ENCODE measurements at regions not wholly inside any gene's neighbourhood (a gene's known extent, or its start where the extent isn't known, plus 50 kb on each side); places are given as distances from the start of the nearest gene placed in this dataset.

DNA sequence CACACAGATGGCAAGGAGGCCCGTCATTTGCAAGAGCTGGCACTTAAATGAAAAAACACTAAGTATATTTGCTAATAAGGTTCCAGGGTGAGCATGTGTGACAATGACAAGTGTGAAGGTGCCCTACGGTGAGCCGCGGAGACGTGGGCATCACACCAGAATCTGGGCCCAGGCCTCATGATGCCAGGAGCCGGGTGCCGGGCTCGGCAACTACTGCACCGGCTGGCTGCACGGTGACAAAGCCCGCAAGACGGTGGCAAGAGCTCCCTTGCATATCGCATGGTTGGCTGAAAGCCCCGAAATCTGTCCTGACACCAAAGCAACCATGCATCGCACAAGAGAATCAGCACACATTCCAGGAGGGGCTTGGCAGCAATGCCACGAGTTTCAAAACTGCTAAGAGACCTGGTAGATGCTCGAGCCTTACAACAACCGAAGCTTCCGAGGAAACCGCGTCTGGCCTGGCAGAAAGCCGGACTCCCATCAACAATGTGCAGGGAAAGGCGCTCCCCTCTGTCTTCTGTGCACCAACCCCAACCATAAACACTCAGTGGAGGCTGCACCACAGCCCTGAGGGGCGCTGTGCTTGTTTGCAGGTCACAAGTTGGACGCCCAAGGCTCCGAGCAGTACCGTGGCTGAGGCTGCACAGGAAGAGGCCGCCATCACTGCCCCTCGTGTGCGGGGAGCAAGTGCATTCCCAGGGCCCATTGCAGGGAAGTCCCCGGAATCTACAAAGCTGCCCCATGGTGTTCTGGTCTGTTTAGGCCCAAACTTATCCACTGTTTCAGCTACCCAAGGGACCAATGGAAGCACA lies 339.7 kb downstream of the CTTN start:
- H3K27me3 Mint-ChIP-seq: peaks cover 2% of the 10 kb centered on the region
- no peak overlapping the region for H3K4me3 Mint-ChIP-seq
- no peaks in the 10 kb centered on the region for H3K4me1 Mint-ChIP-seq (ENCODE audit: low read depth)

GRCh38 chr11:70738661-70739060 lies 340.3 kb downstream of the CTTN start:
- no peak overlapping the region for H3K4me3 Mint-ChIP-seq
- peaks cover 2% of the 10 kb centered on the region for H3K27me3 Mint-ChIP-seq
- H3K9me3 Mint-ChIP-seq: no peaks in the 10 kb centered on the region
- intact Hi-C loops (cut with micrococcal nuclease): no loop called here
- no peak overlapping the region for H3K27ac Mint-ChIP-seq
- H3K36me3 Mint-ChIP-seq (ENCODE audit: low read depth): no peaks in the 10 kb centered on the region
- no peaks in the 10 kb centered on the region for H3K4me1 Mint-ChIP-seq (ENCODE audit: low read depth)

More for the DNA sequence above, 339.7 kb downstream of the CTTN start:
- no peaks in the 10 kb centered on the region for H3K9me3 Mint-ChIP-seq
- H3K36me3 Mint-ChIP-seq (ENCODE audit: low read depth): no peaks in the 10 kb centered on the region
- intact Hi-C loops (cut with micrococcal nuclease): no loop called here
- no peak overlapping the region for H3K27ac Mint-ChIP-seq

DNA sequence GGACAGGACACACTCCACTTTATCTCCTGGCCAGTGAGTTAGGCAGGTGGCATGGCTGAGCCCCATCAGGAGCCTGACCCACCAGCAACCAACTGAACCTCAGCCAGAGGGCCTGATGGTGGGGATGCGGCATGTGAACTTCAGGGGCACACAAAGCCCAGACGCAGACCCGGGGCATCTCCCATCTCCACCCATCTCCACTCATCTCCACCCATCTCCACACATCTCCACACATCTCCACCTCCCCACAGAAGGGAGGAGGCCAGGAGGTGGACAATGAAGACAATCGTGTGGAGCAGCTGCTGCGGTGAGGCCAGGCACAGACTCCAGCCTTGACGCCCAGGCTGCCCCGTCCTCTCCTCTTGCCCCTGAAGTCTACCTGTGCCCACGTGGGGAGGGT lies 340.8 kb downstream of the CTTN start:
- Mint-ChIP-seq H3K9me3 (no peaks in the 10 kb centered on the region), H3K36me3 (ENCODE audit: low read depth) (no peaks in the 10 kb centered on the region), H3K27me3 (peaks cover 2% of the 10 kb centered on the region), H3K27ac (no peak overlapping the region), H3K4me1 (ENCODE audit: low read depth) (no peaks in the 10 kb centered on the region), H3K4me3 (no peak overlapping the region)
- intact Hi-C loops (cut with micrococcal nuclease): no loop called here

GRCh38 chr11:70739811-70740487 lies 341.6 kb downstream of the CTTN start:
- H3K27ac Mint-ChIP-seq: no peak overlapping the region
- H3K27me3 Mint-ChIP-seq: peaks cover 2% of the 10 kb centered on the region
- H3K4me3 Mint-ChIP-seq: no peak overlapping the region
- no peaks in the 10 kb centered on the region for H3K9me3 Mint-ChIP-seq
- no peaks in the 10 kb centered on the region for H3K36me3 Mint-ChIP-seq (ENCODE audit: low read depth)
- no peaks in the 10 kb centered on the region for H3K4me1 Mint-ChIP-seq (ENCODE audit: low read depth)
- intact Hi-C loops (cut with micrococcal nuclease): no loop called here

GRCh38 chr11:70740488-70740851 lies 342.1 kb downstream of the CTTN start:
- Mint-ChIP-seq H3K36me3 (ENCODE audit: low read depth) (no peaks in the 10 kb centered on the region), H3K27ac (no peak overlapping the region), H3K4me1 (ENCODE audit: low read depth) (no peaks in the 10 kb centered on the region), H3K4me3 (no peak overlapping the region), H3K27me3 (peaks cover 2% of the 10 kb centered on the region), H3K9me3 (no peaks in the 10 kb centered on the region)
- intact Hi-C loops (cut with micrococcal nuclease): no loop called here

GRCh38 chr11:70741085-70741484 lies 342.8 kb downstream of the CTTN start:
- no peak overlapping the region for H3K27ac Mint-ChIP-seq
- intact Hi-C loops (cut with micrococcal nuclease): no loop called here
- peaks cover 2% of the 10 kb centered on the region for H3K27me3 Mint-ChIP-seq
- no peaks in the 10 kb centered on the region for H3K4me1 Mint-ChIP-seq (ENCODE audit: low read depth)
- no peaks in the 10 kb centered on the region for H3K9me3 Mint-ChIP-seq
- no peaks in the 10 kb centered on the region for H3K36me3 Mint-ChIP-seq (ENCODE audit: low read depth)
- H3K4me3 Mint-ChIP-seq: no peak overlapping the region

GRCh38 chr11:70742553-70743291 lies 344.4 kb downstream of the CTTN start:
- peaks cover 3% of the 10 kb centered on the region for H3K9me3 Mint-ChIP-seq

GRCh38 chr11:70743329-70743728 lies 345.0 kb downstream of the CTTN start:
- Mint-ChIP-seq H3K27ac (no peak overlapping the region), H3K9me3 (peaks cover 8% of the 10 kb centered on the region), H3K4me1 (ENCODE audit: low read depth) (no peaks in the 10 kb centered on the region), H3K4me3 (no peak overlapping the region), H3K36me3 (ENCODE audit: low read depth) (no peaks in the 10 kb centered on the region), H3K27me3 (peaks cover 2% of the 10 kb centered on the region)
- intact Hi-C loops (cut with micrococcal nuclease): no loop called here

More at GRCh38 chr11:70742553-70743291, 344.4 kb downstream of the CTTN start:
- no peak overlapping the region for H3K4me3 Mint-ChIP-seq
- intact Hi-C loops (cut with micrococcal nuclease): no loop called here
- peaks cover 2% of the 10 kb centered on the region for H3K27me3 Mint-ChIP-seq
- no peaks in the 10 kb centered on the region for H3K36me3 Mint-ChIP-seq (ENCODE audit: low read depth)
- no peak overlapping the region for H3K27ac Mint-ChIP-seq
- no peaks in the 10 kb centered on the region for H3K4me1 Mint-ChIP-seq (ENCODE audit: low read depth)

GRCh38 chr11:70743941-70744351 lies 345.6 kb downstream of the CTTN start:
- intact Hi-C loops (cut with micrococcal nuclease): no loop called here
- no peaks in the 10 kb centered on the region for H3K36me3 Mint-ChIP-seq (ENCODE audit: low read depth)

DNA sequence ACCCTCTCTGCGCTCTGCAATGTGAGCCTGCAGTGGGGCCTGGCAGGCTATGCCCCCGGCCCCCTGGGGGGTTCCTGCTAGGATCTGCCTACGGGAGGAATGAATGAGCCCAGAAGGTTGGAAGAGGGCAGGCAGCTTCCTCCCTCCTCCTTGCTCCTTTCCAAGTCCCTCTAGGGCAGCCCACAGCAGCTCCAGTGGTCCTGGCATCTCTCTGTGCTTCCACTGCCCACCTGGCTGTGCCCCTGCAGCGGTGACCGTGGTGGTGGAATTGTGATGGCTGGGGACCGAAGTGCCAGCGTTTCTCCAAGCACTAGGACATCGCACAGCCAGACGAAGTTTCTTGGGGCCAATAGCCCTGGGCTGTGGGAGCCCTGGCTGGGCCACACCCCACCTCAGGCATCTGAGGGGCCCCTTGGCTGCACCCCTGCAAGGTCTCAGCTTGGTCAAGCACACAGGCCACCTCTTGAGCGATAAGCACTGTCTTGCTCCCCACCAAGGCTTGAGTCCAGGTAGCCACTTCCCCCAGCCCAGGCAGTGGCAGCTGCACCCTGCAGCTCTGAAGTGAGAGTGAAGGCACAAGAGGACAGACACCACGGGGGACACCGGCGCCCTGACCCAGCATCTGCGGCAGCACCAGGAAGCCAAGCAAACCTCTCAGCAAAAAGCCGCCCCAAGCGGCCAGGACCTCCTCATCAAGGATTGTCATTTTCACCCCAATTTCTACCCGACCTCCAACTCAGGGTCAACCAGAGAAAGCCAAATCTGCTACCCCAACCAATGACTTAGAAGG lies 346.3 kb downstream of the CTTN start:
- intact Hi-C loops (cut with micrococcal nuclease): no loop called here
- Mint-ChIP-seq H3K27me3 (peaks cover 4% of the 10 kb centered on the region), H3K4me1 (ENCODE audit: low read depth) (no peaks in the 10 kb centered on the region), H3K9me3 (peaks cover 20% of the 10 kb centered on the region), H3K27ac (no peak overlapping the region), H3K4me3 (no peak overlapping the region), H3K36me3 (ENCODE audit: low read depth) (no peaks in the 10 kb centered on the region)

More at GRCh38 chr11:70743941-70744351, 345.6 kb downstream of the CTTN start:
- Mint-ChIP-seq H3K4me1 (ENCODE audit: low read depth) (no peaks in the 10 kb centered on the region), H3K4me3 (no peak overlapping the region), H3K27me3 (peaks cover 2% of the 10 kb centered on the region), H3K9me3 (peaks cover 13% of the 10 kb centered on the region), H3K27ac (no peak overlapping the region)

DNA sequence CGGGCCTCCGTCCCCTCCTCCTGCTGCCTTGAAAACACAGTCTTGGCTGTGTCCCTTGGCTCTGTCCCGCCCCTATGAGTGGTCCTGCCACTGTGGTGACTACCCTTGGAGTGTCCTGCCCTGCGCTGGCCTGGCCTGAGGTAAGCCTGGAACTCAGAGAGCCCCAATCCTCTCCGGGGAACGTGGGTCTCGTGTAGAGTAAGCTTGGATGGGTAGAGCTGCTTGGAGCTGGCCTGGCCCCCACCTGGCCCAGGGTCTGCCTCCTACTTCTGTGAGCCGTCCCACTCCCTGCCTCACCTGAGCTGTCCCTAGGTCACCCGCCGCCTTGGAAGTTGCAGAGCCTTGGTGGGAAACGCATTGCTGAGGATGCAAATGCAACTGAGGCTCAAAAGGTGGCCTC lies 347.1 kb downstream of the CTTN start:
- H3K27ac Mint-ChIP-seq: no peak overlapping the region
- intact Hi-C loops (cut with micrococcal nuclease): no loop called here
- H3K4me1 Mint-ChIP-seq (ENCODE audit: low read depth): no peaks in the 10 kb centered on the region
- H3K9me3 Mint-ChIP-seq: peaks cover 28% of the 10 kb centered on the region
- H3K27me3 Mint-ChIP-seq: peaks cover 4% of the 10 kb centered on the region
- no peak overlapping the region for H3K4me3 Mint-ChIP-seq
- no peaks in the 10 kb centered on the region for H3K36me3 Mint-ChIP-seq (ENCODE audit: low read depth)

DNA sequence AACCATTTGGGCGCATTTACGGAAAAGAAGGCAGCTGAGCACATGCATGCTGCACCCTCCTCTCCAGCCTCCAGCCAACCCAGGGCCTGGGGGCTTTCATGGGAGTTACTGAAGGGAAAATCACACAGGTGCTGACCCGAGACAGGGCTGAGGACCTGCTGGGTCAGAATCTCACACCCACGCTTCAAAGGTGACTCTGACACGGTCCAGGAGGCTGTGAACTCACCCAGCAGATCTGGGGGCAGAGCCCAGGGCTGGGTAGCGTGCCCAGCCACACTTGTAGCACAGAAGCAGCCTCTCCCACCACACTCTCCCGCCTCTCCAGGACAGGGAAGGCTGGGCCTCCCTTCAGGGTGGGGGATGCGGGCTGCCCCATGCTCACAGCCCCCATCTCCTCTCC lies 347.6 kb downstream of the CTTN start:
- intact Hi-C loops (cut with micrococcal nuclease): no loop called here
- H3K27ac Mint-ChIP-seq: no peak overlapping the region
- no peaks in the 10 kb centered on the region for H3K4me1 Mint-ChIP-seq (ENCODE audit: low read depth)
- H3K9me3 Mint-ChIP-seq: peaks cover 33% of the 10 kb centered on the region
- H3K27me3 Mint-ChIP-seq: peaks cover 4% of the 10 kb centered on the region
- H3K36me3 Mint-ChIP-seq (ENCODE audit: low read depth): no peaks in the 10 kb centered on the region
- H3K4me3 Mint-ChIP-seq: no peak overlapping the region

GRCh38 chr11:70746351-70746750 lies 348.0 kb downstream of the CTTN start:
- peaks cover 37% of the 10 kb centered on the region for H3K9me3 Mint-ChIP-seq
- H3K36me3 Mint-ChIP-seq (ENCODE audit: low read depth): no peaks in the 10 kb centered on the region
- peaks cover 4% of the 10 kb centered on the region for H3K27me3 Mint-ChIP-seq
- intact Hi-C loops (cut with micrococcal nuclease): no loop called here
- H3K4me3 Mint-ChIP-seq: no peak overlapping the region
- H3K4me1 Mint-ChIP-seq (ENCODE audit: low read depth): no peaks in the 10 kb centered on the region
- no peak overlapping the region for H3K27ac Mint-ChIP-seq
